Esophagus squamous epithelium (tissue), 4 donors: ENCODE measurements at regions not wholly inside any gene's neighbourhood (a gene's known extent, or its start where the extent isn't known, plus 50 kb on each side); places are given as distances from the start of the nearest gene placed in this dataset.
"Not testable (repeated sequence)": the region's sequence is repeated elsewhere in the genome, so short reads cannot be mapped to it uniquely, and the experiment has no call there.

ENCODE experiments used
- POLR2A ChIP-seq, 4 donors: fragments of 450-650 bp; IDR thresholded peaks; one replicate each; pipeline ENCODE4 v1.6.1; 2017; ENCODE audit warnings: antibody characterized with exemption in 4 of 4, mild to moderate bottlenecking in 4 of 4, moderate library complexity in 3 of 4
- TF ChIP-seq, protein P1 (sequence below), 6 experiments: fragments of 450-650 bp in 4 of 6; fragments of 200-600 bp in 2 of 6; sonication (generic) in 2 of 6; IDR thresholded peaks; one replicate each; pipeline ENCODE4 v1.5.1; 2016 to 2019; ENCODE audit warnings: antibody characterized with exemption in 6 of 6, mild to moderate bottlenecking in 4 of 6, moderate library complexity in 4 of 6

DNA sequence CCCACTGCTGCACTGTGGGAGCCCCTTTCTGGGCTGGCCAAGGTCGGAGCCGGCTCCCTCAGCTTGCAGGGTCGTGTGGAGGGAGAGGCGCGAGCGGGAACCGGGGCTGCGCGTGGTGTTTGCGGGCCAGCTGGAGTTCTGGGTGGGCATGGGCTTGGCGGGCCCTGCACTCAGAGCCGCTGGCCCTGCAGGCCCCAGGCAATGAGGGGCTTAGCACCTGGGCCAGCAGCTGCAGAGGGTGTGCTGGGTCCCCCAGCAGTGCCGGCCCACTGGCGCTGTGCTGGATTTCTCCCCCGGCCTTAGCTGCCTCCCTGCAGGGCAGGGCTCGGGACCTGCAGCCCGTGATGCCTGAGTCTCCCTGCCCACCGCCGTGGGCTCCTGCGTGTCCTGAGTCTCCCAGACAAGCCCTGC lies 125.3 kb downstream of the ALG10B start:
- TF ChIP-seq, protein P1, sequence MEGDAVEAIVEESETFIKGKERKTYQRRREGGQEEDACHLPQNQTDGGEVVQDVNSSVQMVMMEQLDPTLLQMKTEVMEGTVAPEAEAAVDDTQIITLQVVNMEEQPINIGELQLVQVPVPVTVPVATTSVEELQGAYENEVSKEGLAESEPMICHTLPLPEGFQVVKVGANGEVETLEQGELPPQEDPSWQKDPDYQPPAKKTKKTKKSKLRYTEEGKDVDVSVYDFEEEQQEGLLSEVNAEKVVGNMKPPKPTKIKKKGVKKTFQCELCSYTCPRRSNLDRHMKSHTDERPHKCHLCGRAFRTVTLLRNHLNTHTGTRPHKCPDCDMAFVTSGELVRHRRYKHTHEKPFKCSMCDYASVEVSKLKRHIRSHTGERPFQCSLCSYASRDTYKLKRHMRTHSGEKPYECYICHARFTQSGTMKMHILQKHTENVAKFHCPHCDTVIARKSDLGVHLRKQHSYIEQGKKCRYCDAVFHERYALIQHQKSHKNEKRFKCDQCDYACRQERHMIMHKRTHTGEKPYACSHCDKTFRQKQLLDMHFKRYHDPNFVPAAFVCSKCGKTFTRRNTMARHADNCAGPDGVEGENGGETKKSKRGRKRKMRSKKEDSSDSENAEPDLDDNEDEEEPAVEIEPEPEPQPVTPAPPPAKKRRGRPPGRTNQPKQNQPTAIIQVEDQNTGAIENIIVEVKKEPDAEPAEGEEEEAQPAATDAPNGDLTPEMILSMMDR (IDR thresholded peaks at IDR 0.05) = not testable (repeated sequence)
- TF ChIP-seq POLR2A (IDR thresholded peaks at IDR 0.05) = not testable (repeated sequence)
